SHP77 treated with DMSO at 0.1 percent for 48 hours (cell line): ENCODE measurements at regions not wholly inside any gene's neighbourhood (a gene's known extent, or its start where the extent isn't known, plus 50 kb on each side); places are given as distances from the start of the nearest gene placed in this dataset.

Experiments
- DNase-seq: peaks from one replicate; lab custom pipeline; 2025; lab: John Stamatoyannopoulos, UW

- DNase-seq: peak; percentile 11
These were observed 64.9 kb downstream of the C6orf58 start for GRCh38 chr6:127641905-127642304.
